NB4 (cell line): ENCODE measurements at regions not wholly inside any gene's neighbourhood (a gene's known extent, or its start where the extent isn't known, plus 50 kb on each side); places are given as distances from the start of the nearest gene placed in this dataset.

ENCODE experiments used
- CTCF ChIP-seq: IDR thresholded peaks from one replicate; pipeline ENCODE4 v1.5.1; 2012; ENCODE audit warnings: low read depth, low read length
- MAX ChIP-seq: IDR thresholded peaks from 2 replicates; pipeline ENCODE4 v1.6.1; 2011; ENCODE audit warnings: low read depth, low read length
- POLR2A ChIP-seq: IDR thresholded peaks from 2 replicates; pipeline ENCODE4 v1.6.1; 2011; ENCODE audit warnings: mild to moderate bottlenecking; ENCODE audit not compliant: insufficient read length; ENCODE audit errors: extremely low read depth

- TF ChIP-seq CTCF (no peak), POLR2A (no peak), MAX (no peak)
Observed at GRCh38 chr1:55355549-55355948, 140.4 kb upstream of the USP24 start.
